GM21825 (cell line): ENCODE measurements at regions not wholly inside any gene's neighbourhood (a gene's known extent, or its start where the extent isn't known, plus 50 kb on each side); places are given as distances from the start of the nearest gene placed in this dataset.

Experiments used
- ATAC-seq: cut with Tn5 transposase; IDR thresholded peaks from one replicate; pipeline ENCODE4 v1.9.1; 2021; ENCODE audit warnings: mild to moderate bottlenecking, moderate library complexity; ENCODE audit not compliant: unreplicated experiment

GRCh38 chr2:128781166-128781565, 462.5 kb upstream of the HS6ST1 start:
- no peak for ATAC-seq

- ATAC-seq: no peak
These were observed 463.1 kb upstream of the HS6ST1 start for GRCh38 chr2:128781585-128782385.

GRCh38 chr2:128782411-128783192, 463.9 kb upstream of the HS6ST1 start:
- no peak for ATAC-seq

- ATAC-seq: no peak
These were observed 464.6 kb upstream of the HS6ST1 start for GRCh38 chr2:128783193-128783671.

- no peak for ATAC-seq
These were observed 465.2 kb upstream of the HS6ST1 start for GRCh38 chr2:128783896-128784295.

- ATAC-seq: no peak
These were observed 466.1 kb upstream of the HS6ST1 start for GRCh38 chr2:128784626-128785306.

- ATAC-seq: no peak
These were observed 467.6 kb upstream of the HS6ST1 start for GRCh38 chr2:128786316-128786715.

GRCh38 chr2:128786741-128787478, 468.2 kb upstream of the HS6ST1 start:
- no peak for ATAC-seq

- no peak for ATAC-seq
These were observed 468.9 kb upstream of the HS6ST1 start for GRCh38 chr2:128787616-128788015.

- ATAC-seq: no peak
These were observed 470.1 kb upstream of the HS6ST1 start for GRCh38 chr2:128788636-128789220.

- ATAC-seq: no peak
These were observed 470.6 kb upstream of the HS6ST1 start for GRCh38 chr2:128789221-128789620.

- no peak for ATAC-seq
These were observed 471.2 kb upstream of the HS6ST1 start for GRCh38 chr2:128789776-128790455.

- ATAC-seq: no peak
These were observed 471.9 kb upstream of the HS6ST1 start for GRCh38 chr2:128790541-128791001.

- ATAC-seq: no peak
These were observed 472.7 kb upstream of the HS6ST1 start for GRCh38 chr2:128791120-128791984.

- no peak for ATAC-seq
These were observed 473.3 kb upstream of the HS6ST1 start for GRCh38 chr2:128791985-128792320.

- ATAC-seq: no peak
These were observed 473.9 kb upstream of the HS6ST1 start for GRCh38 chr2:128792476-128793054.

- no peak for ATAC-seq
These were observed 474.7 kb upstream of the HS6ST1 start for GRCh38 chr2:128793404-128793803.

GRCh38 chr2:128794285-128794684, 475.6 kb upstream of the HS6ST1 start:
- ATAC-seq: no peak

- no peak for ATAC-seq
These were observed 477.7 kb upstream of the HS6ST1 start for GRCh38 chr2:128796321-128796720.
